Right cardiac atrium (tissue), 5 donors: ENCODE measurements at regions not wholly inside any gene's neighbourhood (a gene's known extent, or its start where the extent isn't known, plus 50 kb on each side); places are given as distances from the start of the nearest gene placed in this dataset.

Source experiments
- ATAC-seq, 2 donors: fragments of 200-7000 bp; cut with Tn5 transposase; one replicate each; pipeline versions ENCODE4 v1.8.0 to v1.9.1; 2020; ENCODE audit warnings: moderate library complexity in 2 of 2, mild to moderate bottlenecking in 1 of 2
- DNase-seq, 3 donors: peaks; one replicate each; pipeline ENCODE4 v3.0.0-alpha.2; 2020
- H3K27ac ChIP-seq: one replicate; pipeline ENCODE4 v1.5.1; 2013; ENCODE audit warnings: mild to moderate bottlenecking, low read length, control low read depth, moderate library complexity
- H3K27me3 ChIP-seq: one replicate; pipeline ENCODE4 v1.6.1; 2013; ENCODE audit not compliant: control insufficient read depth, insufficient read depth
- H3K4me1 ChIP-seq: one replicate; pipeline ENCODE4 v1.6.1; 2013; ENCODE audit warnings: low read length; ENCODE audit not compliant: control insufficient read depth, insufficient read depth
- H3K4me3 ChIP-seq: one replicate; pipeline ENCODE4 v1.5.1; 2013; ENCODE audit warnings: low read length, control low read depth
- H3K9me3 ChIP-seq: one replicate; pipeline ENCODE4 v1.6.1; 2013; ENCODE audit warnings: low read length; ENCODE audit not compliant: control insufficient read depth
- whole genome bisulfite sequencing: extraction: QIAGEN DNeasy Blood & Tissue Kit; methylation state at CpG from one replicate; pipeline ENCODE4 v1.1.7; 2013; 5-methylcytosine and 5-hydroxymethylcytosine counted together
- intact Hi-C, 4 donors: fragments of 100-400 bp; cut with DNase I; formaldehyde crosslinking; loops; one replicate each; pipeline versions ENCODE4 v1.11.0 to v1.14.0; 2022 to 2023
- donor health status: healthy with polysubstance abuse.
- donor health status: DM: no; HTN: yes; CAD: no.
- donor health status: DM: no; HTN: no; CAD: no.
- donor health status: DM: no; HTN: yes; CAD: no; lungs with severe emphysema.
- donor health status: DM: yes; HTN: yes; CAD: no.

- no peak for ATAC-seq
- intact Hi-C loops, result no loop called here
These were observed 78.3 kb upstream of the UNC5C start for GRCh38 chr4:95627024-95627605.

DNA sequence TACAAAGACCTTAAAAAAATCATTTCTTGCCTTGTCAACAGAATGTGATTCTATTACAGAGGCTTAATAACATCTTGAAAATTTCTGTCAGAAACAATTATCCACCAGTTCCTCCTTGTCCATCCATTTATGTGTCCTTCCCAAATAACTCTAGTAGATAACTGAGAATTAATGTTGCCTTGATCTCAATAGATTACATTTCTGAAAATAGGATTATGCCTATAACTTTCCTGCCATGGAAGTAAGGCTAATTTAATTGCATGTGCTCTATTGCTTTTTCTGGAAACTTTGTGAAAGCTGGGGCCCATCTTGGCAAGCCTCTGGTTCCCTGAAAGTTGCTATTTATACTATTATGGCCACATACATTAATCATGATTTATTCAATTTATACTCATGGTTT is 76.2 kb upstream of the UNC5C start:
- ATAC-seq, result no peak
- no peaks in the 10 kb centered on the region for H3K4me1 ChIP-seq
- H3K27me3 ChIP-seq, result no peaks in the 10 kb centered on the region
- intact Hi-C loops, result no loop called here
- no peak overlapping the region for H3K4me3 ChIP-seq
- H3K27ac ChIP-seq, result no peak overlapping the region
- H3K9me3 ChIP-seq, result no peaks in the 10 kb centered on the region
- DNase-seq, result no peak

More at GRCh38 chr4:95627024-95627605, 78.3 kb upstream of the UNC5C start:
- H3K9me3 ChIP-seq, result no peaks in the 10 kb centered on the region
- no peak for DNase-seq
- no peak overlapping the region for H3K4me3 ChIP-seq
- WGBS, result 83% methylated on average over 1 of the region's 1 CpG
- no peak overlapping the region for H3K27ac ChIP-seq
- no peaks in the 10 kb centered on the region for H3K27me3 ChIP-seq
- H3K4me1 ChIP-seq, result no peaks in the 10 kb centered on the region

DNA sequence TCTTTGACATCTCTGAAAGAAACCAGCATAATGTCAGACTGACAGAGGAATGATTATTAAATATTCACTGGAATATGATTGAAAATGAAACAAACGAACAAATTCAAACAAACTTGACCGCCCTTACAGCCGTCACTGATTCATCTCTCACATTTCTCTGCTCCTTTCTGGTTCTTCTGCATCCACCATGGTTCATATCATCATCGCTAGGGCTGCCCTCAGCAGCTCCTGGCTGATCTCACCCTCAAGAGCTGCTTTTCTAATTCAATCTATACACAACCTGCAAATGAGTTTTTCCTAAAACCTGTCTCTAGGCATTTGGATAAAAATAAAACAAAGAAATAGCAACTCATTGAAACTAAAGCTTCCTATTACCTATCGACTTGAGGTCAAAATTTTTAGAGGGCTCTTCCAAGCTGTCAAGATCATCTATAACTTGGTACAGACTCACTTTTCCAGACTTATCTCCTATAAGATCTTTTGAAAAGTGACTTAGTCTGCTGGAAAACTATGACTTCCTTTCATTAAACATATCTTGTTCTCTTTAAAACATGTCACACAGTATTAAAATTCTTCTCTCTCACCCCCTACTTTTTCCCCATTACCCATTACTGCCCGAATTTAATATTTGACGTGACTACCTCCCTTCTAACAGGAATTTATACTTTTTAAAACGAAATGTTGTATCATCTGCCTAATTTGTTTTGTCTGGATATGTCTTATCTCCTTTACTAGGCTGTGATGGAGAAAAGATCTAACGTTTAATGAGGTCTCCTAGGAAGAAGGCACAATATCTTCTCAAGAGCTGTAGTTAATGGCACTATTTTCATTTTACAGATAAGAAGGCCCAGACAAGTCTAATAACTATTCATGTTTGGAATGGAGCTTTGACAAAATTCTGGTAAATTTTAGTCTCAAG is 71.0 kb upstream of the UNC5C start:
- no peak overlapping the region for H3K4me3 ChIP-seq
- ATAC-seq (no peak), DNase-seq (no peak)
- 72% methylated on average over 9 of the region's 9 CpGs for WGBS
- H3K9me3 ChIP-seq, result no peaks in the 10 kb centered on the region
- H3K27me3 ChIP-seq, result no peaks in the 10 kb centered on the region
- no peaks in the 10 kb centered on the region for H3K4me1 ChIP-seq
- H3K27ac ChIP-seq, result no peak overlapping the region
- intact Hi-C loops, result no loop called here

GRCh38 chr4:95614684-95615205 is 66.0 kb upstream of the UNC5C start:
- intact Hi-C loops, result no loop called here
- DNase-seq, result no peak

GRCh38 chr4:95610061-95610569 is 61.3 kb upstream of the UNC5C start:
- H3K27ac ChIP-seq, result no peak overlapping the region
- WGBS, result 64% methylated on average over 3 of the region's 3 CpGs
- ATAC-seq (no peak), DNase-seq (no peak)
- H3K4me3 ChIP-seq, result no peak overlapping the region
- no peaks in the 10 kb centered on the region for H3K4me1 ChIP-seq
- intact Hi-C loops, result no loop called here
- no peaks in the 10 kb centered on the region for H3K27me3 ChIP-seq
- H3K9me3 ChIP-seq, result no peaks in the 10 kb centered on the region

More at GRCh38 chr4:95614684-95615205, 66.0 kb upstream of the UNC5C start:
- 89% methylated on average over 8 of the region's 8 CpGs for WGBS
- Histone ChIP-seq H3K4me1 (no peaks in the 10 kb centered on the region), H3K27ac (no peak overlapping the region), H3K4me3 (no peak overlapping the region), H3K9me3 (no peaks in the 10 kb centered on the region), H3K27me3 (no peaks in the 10 kb centered on the region)
- no peak for ATAC-seq

GRCh38 chr4:95606739-95607138 is 58.0 kb upstream of the UNC5C start:
- intact Hi-C loops, result no loop called here
- WGBS, result 79% methylated on average over 7 of the region's 7 CpGs
- H3K4me1 ChIP-seq, result no peaks in the 10 kb centered on the region
- H3K9me3 ChIP-seq, result no peaks in the 10 kb centered on the region
- H3K4me3 ChIP-seq, result no peak overlapping the region
- ATAC-seq (no peak), DNase-seq (peak in 1 of 3 donors; percentile 14)
- H3K27ac ChIP-seq, result no peak overlapping the region
- H3K27me3 ChIP-seq, result no peaks in the 10 kb centered on the region

DNA sequence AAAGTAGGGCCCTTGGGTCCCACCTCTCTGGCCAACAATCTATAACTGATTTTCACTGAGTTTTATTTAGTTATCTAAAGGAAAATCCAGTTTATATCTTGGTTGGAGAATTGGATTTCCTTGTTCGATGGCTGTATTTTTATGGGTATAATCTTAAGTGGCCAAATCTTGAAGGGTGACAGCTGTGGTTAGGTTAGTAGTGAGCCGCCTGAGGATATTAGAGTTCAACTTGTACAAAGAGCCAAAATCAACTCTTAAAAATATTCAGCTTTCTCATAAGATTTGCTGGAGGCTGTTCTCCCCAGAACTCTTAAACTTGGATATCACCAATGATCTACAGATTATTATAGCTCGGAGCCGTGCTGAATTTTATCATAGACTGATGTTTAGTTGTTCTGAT is 54.6 kb upstream of the UNC5C start:
- Histone ChIP-seq H3K4me1 (no peaks in the 10 kb centered on the region), H3K4me3 (no peak overlapping the region), H3K27ac (no peak overlapping the region), H3K27me3 (no peaks in the 10 kb centered on the region), H3K9me3 (no peaks in the 10 kb centered on the region)
- 53% methylated on average over 4 of the region's 4 CpGs for WGBS
- intact Hi-C loops, result no loop called here
- ATAC-seq (peak in 1 of 2 donors; percentile 75), DNase-seq (no peak)

- no peak for DNase-seq
- Histone ChIP-seq H3K4me3 (no peak overlapping the region), H3K4me1 (no peaks in the 10 kb centered on the region), H3K9me3 (no peaks in the 10 kb centered on the region), H3K27me3 (no peaks in the 10 kb centered on the region), H3K27ac (no peak overlapping the region)
- intact Hi-C loops, result no loop called here
- peak; percentile 31 to 64 for ATAC-seq
- WGBS, result 44% methylated on average over 3 of the region's 3 CpGs
These were observed 54.1 kb upstream of the UNC5C start for GRCh38 chr4:95602872-95603271.

DNA sequence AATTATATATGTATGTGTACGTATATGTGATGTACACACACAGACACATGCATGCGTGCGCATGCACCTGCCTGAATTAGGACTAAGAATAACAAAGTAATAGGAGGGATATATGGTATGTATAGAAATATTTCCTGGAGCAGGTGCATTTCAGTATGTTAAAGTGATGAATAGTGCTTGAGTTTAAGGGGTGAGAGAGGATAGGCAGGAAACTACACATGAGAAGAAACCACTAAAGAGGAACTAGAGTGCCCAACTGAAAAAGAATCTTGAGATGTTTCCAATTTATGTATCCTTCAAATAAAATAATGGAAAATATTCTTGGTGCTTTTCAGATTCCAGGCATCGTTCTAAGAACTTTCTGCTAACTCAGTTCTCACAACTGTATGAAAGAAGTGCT is 52.6 kb upstream of the UNC5C start:
- WGBS, result 86% methylated on average over 4 of the region's 4 CpGs
- H3K4me3 ChIP-seq, result no peak overlapping the region
- ATAC-seq (no peak), DNase-seq (no peak)
- intact Hi-C loops, result no loop called here
- H3K27ac ChIP-seq, result no peak overlapping the region
- H3K9me3 ChIP-seq, result no peaks in the 10 kb centered on the region
- H3K27me3 ChIP-seq, result no peaks in the 10 kb centered on the region
- H3K4me1 ChIP-seq, result no peaks in the 10 kb centered on the region

GRCh38 chr4:95599777-95600400 is 51.1 kb upstream of the UNC5C start:
- ATAC-seq, result no peak
- H3K4me3 ChIP-seq, result no peak overlapping the region
- DNase-seq, result no peak
- H3K9me3 ChIP-seq, result no peaks in the 10 kb centered on the region
- intact Hi-C loops, result no loop called here
- H3K4me1 ChIP-seq, result no peaks in the 10 kb centered on the region
- WGBS, result 71% methylated on average over 7 of the region's 7 CpGs
- H3K27ac ChIP-seq, result no peak overlapping the region
- H3K27me3 ChIP-seq, result no peaks in the 10 kb centered on the region
